HepG2 (cell line): ENCODE measurements at regions not wholly inside any gene's neighbourhood (a gene's known extent, or its start where the extent isn't known, plus 50 kb on each side); places are given as distances from the start of the nearest gene placed in this dataset.

Experiments
- ATAC-seq: fragments of 200-7000 bp; cut with Tn5 transposase; 3 replicates; pipeline ENCODE4 v1.9.1; 2020; ENCODE audit warnings: mild to moderate bottlenecking, moderate library complexity
- BruUV-seq: library from RNA; stranded (reverse); fragments of 400-500 nt; replicated peaks from 2 replicates; lab custom pipeline; 2021; lab: Mats Ljungman, UMichigan
- CTCF ChIA-PET: fragments of 300-600 bp; formaldehyde crosslinking; extraction: SDS; loops from one replicate; lab custom pipeline; 2021; ENCODE audit warnings: low total read pairs, inconsistent platforms, low intra/inter-chr PET ratio; lab: Yijun Ruan, JAX
- POLR2A ChIA-PET: fragments of 350-600 bp; sonication (Branson Sonifier 250); formaldehyde crosslinking; loops from one replicate; lab custom pipeline; 2020; ENCODE audit warnings: antibody characterized with exemption, inconsistent platforms; lab: Yijun Ruan, JAX
- DNase-seq: peaks from one replicate; pipeline ENCODE4 v3.0.0-alpha.2; 2015; ENCODE audit warnings: low spot score
- FAIRE-seq: peaks from 3 replicates; lab custom pipeline; 2011; peaks lifted over from hg19 to GRCh38; lab: Jason Lieb, UNC
- H2AFZ ChIP-seq: one replicate; pipeline ENCODE4 v1.6.1; 2011; ENCODE audit warnings: low read length, inconsistent platforms
- H3K27ac ChIP-seq: fragments of 300-600 bp; 3 replicates; pipeline ENCODE4 v1.8.0; 2011; ENCODE audit warnings: mixed run types, mild to moderate bottlenecking, mixed read lengths, low read length, inconsistent platforms; ENCODE audit not compliant: insufficient read depth; ENCODE audit errors: extremely low read length
- H3K27me3 ChIP-seq, 2 experiments: fragments of 200-600 bp in 1 of 2; 2 replicates in 1 of 2; 3 replicates in 1 of 2; pipeline versions ENCODE4 v1.6.0 to v1.8.0; 2011; ENCODE audit warnings: low read length in 2 of 2, mild to moderate bottlenecking in 2 of 2, moderate library complexity in 2 of 2, inconsistent platforms in 1 of 2; ENCODE audit not compliant: insufficient read depth in 2 of 2, control insufficient read depth in 1 of 2
- H3K36me3 ChIP-seq, 2 experiments: fragments of 200-600 bp in 1 of 2; replicated peaks in 1 of 2; 2 replicates in 1 of 2; 3 replicates in 1 of 2; pipeline versions ENCODE4 v1.5.1 to v1.8.0; 2011; ENCODE audit warnings: low read length in 2 of 2, inconsistent platforms in 1 of 2; ENCODE audit not compliant: insufficient read depth in 2 of 2, control insufficient read depth in 1 of 2
- H3K4me1 ChIP-seq: 2 replicates; pipeline ENCODE4 v1.5.1; 2012; ENCODE audit warnings: low read length, inconsistent platforms; ENCODE audit not compliant: insufficient read depth
- H3K4me2 ChIP-seq: 2 replicates; pipeline ENCODE4 v1.6.0; 2011; ENCODE audit warnings: low read depth, low read length, inconsistent platforms
- H3K4me3 ChIP-seq, 3 experiments: fragments of 200-600 bp in 1 of 3; sonication (generic), shearing (Covaris generic) in 1 of 3; replicated peaks in 1 of 3; 2 replicates each; pipeline ENCODE4 v1.5.1; 2011 to 2016; ENCODE audit warnings: low read length in 3 of 3, inconsistent platforms in 2 of 3, low read depth in 2 of 3, mild to moderate bottlenecking in 2 of 3, control low read depth in 1 of 3, mixed read lengths in 1 of 3; ENCODE audit not compliant: insufficient read depth in 1 of 3
- H3K79me2 ChIP-seq: one replicate; pipeline ENCODE4 v1.6.1; 2011; ENCODE audit warnings: low read length, inconsistent platforms; ENCODE audit not compliant: insufficient read depth
- H3K9ac ChIP-seq: 2 replicates; pipeline ENCODE4 v1.6.0; 2011; ENCODE audit warnings: mild to moderate bottlenecking, low read depth, low read length, inconsistent platforms; ENCODE audit not compliant: insufficient read depth
- H3K9me3 ChIP-seq: 2 replicates; pipeline ENCODE4 v1.5.1; 2012; ENCODE audit warnings: mild to moderate bottlenecking, low read length
- H4K20me1 ChIP-seq: 2 replicates; pipeline ENCODE4 v1.6.0; 2011; ENCODE audit warnings: inconsistent platforms, mild to moderate bottlenecking, low read length, moderate library complexity; ENCODE audit not compliant: insufficient read depth
- ATAD3A ChIP-seq: sonication (generic); formaldehyde crosslinking; IDR thresholded peaks from 2 replicates; pipeline ENCODE4 v1.4.0; 2020; ENCODE audit warnings: missing genetic modification reagents
- GABPA ChIP-seq, 2 experiments: IDR thresholded peaks; 2 replicates each; pipeline ENCODE4 v1.6.1; 2011 to 2016; ENCODE audit warnings: low read depth in 2 of 2, low read length in 1 of 2, missing biosample characterization in 1 of 2, missing genetic modification characterization in 1 of 2
- GTF2F1 ChIP-seq: fragments of 150-350 bp; IDR thresholded peaks from 2 replicates; pipeline ENCODE4 v1.6.1; 2014; ENCODE audit warnings: low read length
- MAX ChIP-seq: IDR thresholded peaks from 2 replicates; pipeline ENCODE4 v1.6.1; 2012; ENCODE audit warnings: inconsistent platforms
- SNAI1 ChIP-seq: sonication (generic); formaldehyde crosslinking; IDR thresholded peaks from 2 replicates; pipeline ENCODE4 v1.5.0; 2020; ENCODE audit warnings: mild to moderate bottlenecking, missing genetic modification reagents, borderline replicate concordance
- ZKSCAN5 ChIP-seq: sonication (generic); formaldehyde crosslinking; IDR thresholded peaks from 2 replicates; pipeline ENCODE4 v1.5.1; 2020; ENCODE audit warnings: mild to moderate bottlenecking, missing genetic modification reagents
- WGBS: methylation state at CpG from one replicate; pipeline ENCODE4 v1.1.6; 2017; ENCODE audit warnings: low lambda C conversion rate; 5-methylcytosine and 5-hydroxymethylcytosine counted together
- in situ Hi-C: cut with HindIII; loops from 2 replicates; pipeline ENCODE4 v1.10.0; 2017; ENCODE audit warnings: low pct_unique_long_range_greater_than_20kb; ENCODE audit not compliant: extremely low pct_ligation_motif_present
- intact Hi-C: fragments of 100-400 bp; cut with micrococcal nuclease; formaldehyde crosslinking; loops from one replicate; pipeline ENCODE4 v1.10.0; 2022; ENCODE audit not compliant: unreplicated experiment

GRCh38 chr5:110853267-110853666, 114.5 kb downstream of the SLC25A46 start:
- in situ Hi-C loops, result no loop called here

GRCh38 chr5:110854200-110854599, 115.4 kb downstream of the SLC25A46 start:
- BruUV-seq, result no TSS peak
- DNase-seq, result no peak
- Histone ChIP-seq H3K36me3 (no peaks in the 10 kb centered on the region), H2AFZ (no peak overlapping the region), H4K20me1 (no peaks in the 10 kb centered on the region), H3K4me1 (no peaks in the 10 kb centered on the region), H3K4me2 (no peak overlapping the region), H3K79me2 (no peaks in the 10 kb centered on the region), H3K4me3 (no peak overlapping the region), H3K27ac (no peak overlapping the region), H3K27me3 (no peaks in the 10 kb centered on the region), H3K9me3 (no peaks in the 10 kb centered on the region), H3K9ac (no peak overlapping the region)
- WGBS, result 0% methylated on average over 1 of the region's 1 CpG
- intact Hi-C loops, result no loop called here
- POLR2A ChIA-PET, result no interaction called here
- in situ Hi-C loops, result no loop called here
- FAIRE-seq, result no peak
- CTCF ChIA-PET, result no interaction called here
- no peak for ATAC-seq
- TF ChIP-seq GABPA (IDR thresholded peaks at IDR 0.05; ENCODE audit: low read depth, low read length), result no peak
- TF ChIP-seq GABPA (CRISPR knock-in tag; IDR thresholded peaks at IDR 0.05; ENCODE audit: low read depth), result no peak
- no peak for TF ChIP-seq ZKSCAN5 (CRISPR knock-in tag)

More at GRCh38 chr5:110853267-110853666, 114.5 kb downstream of the SLC25A46 start:
- no peak for DNase-seq
- Histone ChIP-seq H3K9ac (no peak overlapping the region), H3K27me3 (no peaks in the 10 kb centered on the region), H3K36me3 (no peaks in the 10 kb centered on the region), H3K79me2 (no peaks in the 10 kb centered on the region), H3K4me2 (no peak overlapping the region), H3K4me3 (no peak overlapping the region), H4K20me1 (no peaks in the 10 kb centered on the region), H3K4me1 (no peaks in the 10 kb centered on the region), H2AFZ (no peak overlapping the region), H3K9me3 (no peaks in the 10 kb centered on the region), H3K27ac (no peak overlapping the region)
- FAIRE-seq, result no peak
- ATAC-seq, result no peak
- POLR2A ChIA-PET, result no interaction called here
- intact Hi-C loops, result no loop called here
- TF ChIP-seq GTF2F1 (no peak), MAX (no peak), SNAI1 (CRISPR knock-in tag) (no peak), ATAD3A (CRISPR knock-in tag) (no peak)
- no TSS peak for BruUV-seq
- WGBS, result 4% methylated on average over 3 of the region's 3 CpGs
- CTCF ChIA-PET, result no interaction called here
